ENCODE measurements at regions not wholly inside any gene's neighbourhood (a gene's known extent, or its start where the extent isn't known, plus 50 kb on each side); places are given as distances from the start of the nearest gene placed in this dataset.

DNA sequence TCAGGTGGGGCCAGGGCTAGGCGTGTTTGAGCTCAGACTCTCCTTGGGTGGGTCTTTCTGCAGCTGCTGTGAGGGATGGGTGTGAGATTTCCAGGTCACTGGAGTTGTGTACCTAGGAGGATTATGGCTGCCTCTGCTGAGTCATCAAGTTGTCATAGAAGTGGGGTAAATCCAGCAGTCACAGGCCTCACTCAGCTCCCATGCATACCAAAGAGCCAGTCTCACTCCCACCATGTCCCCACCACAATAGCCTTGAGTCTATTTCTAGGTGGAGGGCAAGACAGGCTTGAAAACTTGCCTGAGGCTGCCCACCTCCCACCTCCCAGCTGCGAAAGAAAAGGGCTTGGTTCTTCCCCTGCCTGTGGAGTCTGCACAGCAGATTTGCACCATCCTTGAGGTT lies 194.0 kb upstream of the PCDH17 start:
- no peak for FAIRE-seq
- no peak for DNase-seq (ENCODE audit: low spot score in 2 of 2)

DNA sequence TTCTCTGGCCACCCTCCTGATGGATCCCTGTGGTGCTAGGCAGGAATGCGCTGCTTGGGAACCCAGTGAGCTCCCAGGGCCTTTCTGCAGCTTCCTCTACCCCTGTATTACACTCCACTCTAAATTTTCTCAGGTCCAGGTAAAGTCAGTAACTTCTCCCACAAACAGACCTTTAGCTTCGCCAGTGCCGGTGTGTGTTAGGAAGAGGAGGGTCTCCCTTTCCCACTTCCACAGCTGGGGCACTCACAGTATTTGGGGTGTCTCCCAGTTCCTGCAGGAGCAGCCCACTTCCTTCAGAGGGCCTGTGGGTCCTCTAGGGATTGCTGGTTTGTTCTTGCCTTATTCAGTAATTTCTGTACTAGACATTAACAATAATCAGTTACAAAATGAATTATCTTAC lies 193.5 kb upstream of the PCDH17 start:
- FAIRE-seq (no peak), DNase-seq (ENCODE audit: low spot score in 2 of 2) (no peak)

DNA sequence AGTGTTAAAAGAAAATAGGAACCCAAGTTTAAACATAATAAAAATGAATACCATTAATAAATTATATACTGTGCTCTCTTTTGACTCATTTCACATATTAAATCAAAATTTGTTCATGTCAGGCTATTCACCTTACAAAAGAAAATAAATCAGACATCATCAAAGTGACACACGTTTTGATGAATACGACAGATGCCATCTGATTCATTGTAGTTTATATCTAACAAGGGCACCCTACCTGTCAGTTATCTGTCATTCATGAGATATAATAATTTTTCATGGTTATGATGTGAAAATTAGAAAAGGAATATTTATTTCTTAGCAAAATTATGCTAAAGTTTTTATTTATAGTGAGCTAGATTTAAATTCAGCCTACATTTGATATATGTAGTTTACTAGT lies 188.1 kb upstream of the PCDH17 start:
- DNase-seq (ENCODE audit: low spot score in 2 of 2) (no peak), FAIRE-seq (no peak)

DNA sequence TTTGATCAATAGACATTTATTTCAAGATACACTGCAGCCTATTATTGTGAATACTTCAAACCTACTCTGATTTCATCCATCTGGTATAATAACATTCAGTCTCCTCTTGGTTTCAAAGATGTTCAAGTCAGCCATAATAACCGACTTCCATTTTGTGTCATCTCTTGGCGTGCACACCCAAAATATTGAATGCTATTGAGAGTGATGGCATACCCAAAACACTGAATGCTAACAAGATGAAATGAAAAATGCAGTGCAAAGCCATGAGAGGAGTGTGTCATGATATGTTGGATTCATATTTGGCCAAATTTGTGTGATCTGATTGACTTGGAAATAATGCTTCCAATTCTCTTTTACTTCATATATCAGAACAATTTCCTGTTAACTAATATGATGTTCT lies 181.2 kb upstream of the PCDH17 start:
- DNase-seq (ENCODE audit: low spot score in 2 of 2) (no peak), FAIRE-seq (no peak)

DNA sequence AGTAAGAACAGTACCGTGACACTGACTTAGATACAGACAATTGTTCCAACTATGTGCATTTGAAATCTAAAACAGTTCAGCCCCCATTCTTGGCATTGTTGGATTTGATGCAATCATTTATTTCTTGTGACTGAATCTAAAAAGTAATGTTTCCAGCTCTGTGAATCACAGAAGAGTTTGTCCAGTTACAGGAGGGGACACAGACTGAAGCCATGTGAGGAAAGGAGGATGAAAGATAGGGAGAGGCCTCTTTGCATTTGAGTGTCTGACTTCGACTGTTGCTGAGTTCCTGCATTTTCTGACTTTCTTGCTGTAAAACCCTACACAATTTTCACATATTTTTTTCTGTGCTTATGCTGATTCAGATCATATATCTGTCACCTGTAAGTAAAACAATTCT lies 179.3 kb upstream of the PCDH17 start:
- DNase-seq (ENCODE audit: low spot score in 2 of 2), result no peak
- FAIRE-seq, result no peak

DNA sequence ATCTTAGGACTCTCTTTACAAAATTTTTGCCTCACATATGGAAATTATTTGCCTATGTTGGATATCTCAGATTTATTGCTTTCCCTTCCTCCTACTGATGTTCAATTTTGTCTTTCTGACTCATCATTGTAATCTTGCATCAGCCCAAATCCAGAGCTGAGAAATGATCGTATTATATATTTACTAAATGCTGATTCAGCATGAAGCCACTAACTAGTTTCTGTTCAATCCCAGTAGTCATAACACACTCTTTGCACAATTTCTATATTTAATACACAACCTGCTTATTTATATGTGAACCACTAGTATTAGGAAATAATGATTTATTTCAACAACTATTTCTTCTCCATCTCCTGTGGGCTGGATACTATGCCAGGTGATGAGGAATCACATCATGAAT lies 161.1 kb upstream of the PCDH17 start:
- DNase-seq (ENCODE audit: low spot score in 2 of 2) (no peak), FAIRE-seq (no peak)

DNA sequence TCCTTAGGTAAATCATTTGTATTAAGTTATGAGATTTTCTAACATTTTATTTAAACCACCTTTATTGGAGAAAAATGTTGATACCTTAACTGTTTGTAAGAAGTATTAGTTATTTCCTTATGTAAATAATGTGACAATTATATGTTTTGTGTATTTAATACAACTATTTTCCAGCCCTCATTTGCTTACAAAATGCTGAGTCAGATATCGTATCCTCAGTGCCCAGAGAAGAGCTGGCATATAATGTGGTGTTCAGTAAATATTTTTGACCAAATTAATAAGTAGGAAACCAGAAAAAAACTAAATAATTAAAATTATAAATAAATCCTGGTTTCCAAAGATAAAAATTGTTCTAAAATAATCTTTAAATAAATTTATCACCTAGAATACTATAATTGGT lies 140.2 kb upstream of the PCDH17 start:
- peak; percentile 21 for FAIRE-seq
- no peak for DNase-seq (ENCODE audit: low spot score in 2 of 2)

DNA sequence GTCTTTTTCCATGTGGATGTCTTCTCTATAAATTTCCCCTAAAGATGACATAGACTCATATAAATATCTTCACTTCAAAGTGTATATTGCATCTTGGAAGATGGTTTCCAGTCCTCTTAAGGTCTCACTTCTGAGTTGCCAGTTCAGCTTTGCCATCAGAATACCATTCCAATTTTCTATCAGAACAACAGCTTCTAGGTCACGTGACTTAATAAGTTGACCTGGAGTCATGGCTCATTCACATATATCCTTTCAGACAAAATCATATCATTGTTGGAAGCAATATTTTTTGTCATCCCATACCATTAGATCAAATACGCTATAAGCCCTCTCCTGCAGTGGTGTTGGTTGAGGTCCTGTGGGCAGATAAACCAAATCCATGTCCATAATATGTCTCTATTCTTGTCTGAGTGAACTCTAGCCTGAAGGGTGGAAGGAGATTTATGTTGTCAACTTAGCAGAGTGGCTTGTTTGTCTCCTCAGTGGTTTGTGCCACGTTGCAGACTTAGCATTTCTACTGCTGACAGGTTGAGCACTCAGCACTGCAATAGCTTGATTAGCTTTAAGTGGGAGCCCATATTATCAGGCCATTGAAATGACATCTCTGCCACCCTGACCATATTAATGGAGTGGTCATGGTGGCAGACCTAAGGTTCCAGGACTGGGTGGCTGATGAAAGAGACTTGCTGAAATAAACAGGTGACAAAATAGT lies 123.6 kb upstream of the PCDH17 start:
- FAIRE-seq, result no peak

DNA sequence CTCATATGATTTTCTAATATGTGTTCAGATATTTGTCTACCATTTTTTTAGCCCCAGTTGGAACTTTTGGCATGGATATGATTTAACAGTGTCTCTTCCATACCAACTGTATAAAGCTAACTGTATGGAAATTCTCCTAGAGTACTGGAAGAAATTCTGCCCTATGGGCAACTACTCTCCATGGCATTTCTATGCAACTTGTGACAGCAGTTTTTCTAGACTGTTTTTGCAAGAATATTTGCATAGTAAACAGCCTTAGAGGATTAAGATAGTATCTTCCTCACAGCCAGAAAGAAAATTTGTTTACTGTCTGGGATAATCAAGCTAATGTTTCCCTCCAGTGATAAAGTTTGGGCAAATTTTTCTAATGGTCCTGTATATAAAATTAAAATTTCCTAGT lies 119.9 kb upstream of the PCDH17 start:
- no peak for FAIRE-seq
- DNase-seq (ENCODE audit: low spot score in 2 of 2), result no peak

More for the DNA sequence above, 123.6 kb upstream of the PCDH17 start:
- no peak for DNase-seq (ENCODE audit: low spot score in 2 of 2)

DNA sequence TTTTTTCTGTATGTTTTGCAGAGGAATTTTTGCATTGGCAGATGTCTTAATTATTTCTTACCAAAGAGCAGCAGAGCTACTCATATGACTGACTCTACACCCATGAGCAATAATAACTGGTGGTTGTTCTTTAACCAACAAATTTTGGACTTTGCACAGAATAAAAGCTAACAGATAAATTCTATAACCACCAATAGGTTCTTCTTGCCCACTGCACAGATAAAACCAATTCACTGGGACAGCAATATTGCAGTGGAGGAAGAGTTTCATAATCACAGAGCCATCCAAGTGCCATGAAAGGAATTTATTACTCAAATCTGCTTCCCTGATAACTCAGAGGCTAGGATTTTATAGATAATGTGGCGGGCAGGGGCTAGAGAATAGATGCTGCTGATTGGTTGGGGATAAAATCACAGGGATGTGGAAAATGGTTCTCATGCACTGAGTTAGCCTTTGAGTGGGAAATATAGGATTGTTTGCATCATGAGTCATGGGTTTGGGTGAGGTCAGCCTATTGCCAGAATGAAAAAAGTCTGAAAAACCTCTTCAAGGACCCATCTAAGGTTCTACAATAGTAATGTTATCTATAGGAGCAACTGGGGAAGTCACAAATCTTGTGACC lies 104.3 kb upstream of the PCDH17 start:
- no peak for DNase-seq (ENCODE audit: low spot score in 2 of 2)
- FAIRE-seq, result no peak

DNA sequence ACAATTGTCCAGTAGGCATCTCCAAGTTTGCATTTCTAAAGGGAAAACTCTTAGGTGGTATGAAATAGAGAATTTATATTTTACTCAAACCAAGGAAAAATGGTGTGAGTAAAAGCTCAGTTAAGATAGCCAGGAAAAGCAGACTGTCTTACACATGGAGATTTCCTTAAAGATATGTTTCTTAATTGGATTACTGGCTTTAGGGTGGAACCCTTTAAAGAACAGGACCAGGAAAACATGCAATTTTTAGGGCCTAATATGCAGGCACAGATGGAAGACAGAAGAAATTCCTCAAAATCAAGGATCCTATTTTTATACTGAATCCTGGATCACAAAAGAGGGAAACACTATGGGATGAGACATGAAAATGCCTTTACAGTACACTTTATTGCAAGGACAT lies 100.3 kb upstream of the PCDH17 start:
- DNase-seq (ENCODE audit: low spot score in 2 of 2) (no peak), FAIRE-seq (no peak)

DNA sequence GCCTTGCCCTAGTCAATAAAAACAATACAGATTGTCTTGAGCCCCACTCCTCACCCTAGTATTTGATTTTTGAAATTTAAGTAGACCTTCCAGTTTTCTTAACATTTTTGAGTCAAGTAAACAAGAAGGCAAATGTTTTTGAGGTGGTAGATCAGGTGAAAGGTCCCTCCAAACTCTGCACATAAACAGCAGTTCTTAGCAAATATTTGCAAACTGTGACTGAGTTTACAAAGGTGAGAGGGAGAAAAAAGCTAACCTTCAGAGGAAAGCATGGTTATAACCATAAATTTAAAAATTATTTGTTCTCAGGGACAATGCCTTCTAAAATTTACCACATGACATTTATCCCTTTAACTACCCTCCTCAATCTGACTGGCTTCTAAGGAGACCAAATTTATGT lies 84.6 kb upstream of the PCDH17 start:
- FAIRE-seq (no peak), DNase-seq (ENCODE audit: low spot score in 2 of 2) (no peak)

DNA sequence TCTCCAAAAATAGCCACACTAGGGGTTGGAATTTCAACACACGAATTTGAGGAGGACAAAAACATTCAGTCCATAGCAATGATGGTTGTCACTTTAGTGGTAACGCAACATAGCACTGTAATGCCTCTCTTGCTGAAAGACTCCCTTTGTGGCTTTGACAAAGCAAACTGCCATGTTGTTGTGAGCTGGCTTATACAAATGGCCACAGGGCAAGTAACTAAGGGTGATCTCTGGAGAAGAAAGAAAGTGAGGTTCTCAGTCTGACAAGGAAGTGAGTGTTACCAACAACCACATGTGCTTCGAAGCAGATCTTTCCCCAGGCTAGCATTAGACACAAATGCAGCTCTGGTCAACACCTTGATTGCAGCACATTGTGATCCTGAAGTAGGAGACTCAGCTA lies 79.1 kb upstream of the PCDH17 start:
- DNase-seq (ENCODE audit: low spot score in 2 of 2), result no peak

DNA sequence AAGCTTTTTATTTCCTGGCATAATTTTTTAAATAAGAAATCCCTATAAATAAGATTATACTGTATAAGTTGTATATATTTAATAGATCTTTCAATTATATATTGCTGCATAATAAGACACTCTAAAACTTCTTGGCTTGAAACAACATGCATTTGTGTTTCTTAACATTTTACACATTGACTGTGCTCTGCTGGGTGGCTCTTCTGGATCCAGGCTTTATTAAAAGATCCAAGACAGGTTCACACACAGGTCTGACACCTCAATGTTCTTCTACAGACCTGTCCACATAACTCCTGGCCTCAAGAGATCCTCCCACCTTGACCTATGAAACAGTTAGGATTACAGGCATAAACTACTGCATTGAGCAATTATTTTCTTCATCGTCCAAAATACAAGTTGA lies 77.6 kb upstream of the PCDH17 start:
- DNase-seq (ENCODE audit: low spot score in 2 of 2), result no peak
- no peak for FAIRE-seq

More for the DNA sequence above, 79.1 kb upstream of the PCDH17 start:
- no peak for FAIRE-seq

DNA sequence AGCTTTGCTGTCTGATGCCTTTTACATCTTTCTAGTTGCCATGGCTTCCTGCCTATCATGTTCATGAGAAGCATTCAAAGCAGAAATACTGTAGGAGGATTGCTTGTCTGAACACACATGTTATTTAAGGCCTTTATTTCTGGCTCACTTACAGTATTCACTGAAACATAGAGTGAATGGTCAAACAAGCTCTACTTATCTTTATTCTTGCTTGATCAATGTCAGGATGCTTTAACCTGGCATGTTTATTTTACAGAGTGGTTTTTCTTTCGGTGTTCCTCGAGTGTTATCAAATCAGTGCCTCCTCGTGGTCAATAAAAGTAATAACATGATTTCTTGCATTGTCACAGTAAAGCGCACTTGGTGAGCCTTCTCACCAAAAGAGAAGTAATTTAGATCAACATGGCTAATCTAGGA lies 73.5 kb upstream of the PCDH17 start:
- FAIRE-seq, result no peak
- no peak for DNase-seq (ENCODE audit: low spot score in 2 of 2)

DNA sequence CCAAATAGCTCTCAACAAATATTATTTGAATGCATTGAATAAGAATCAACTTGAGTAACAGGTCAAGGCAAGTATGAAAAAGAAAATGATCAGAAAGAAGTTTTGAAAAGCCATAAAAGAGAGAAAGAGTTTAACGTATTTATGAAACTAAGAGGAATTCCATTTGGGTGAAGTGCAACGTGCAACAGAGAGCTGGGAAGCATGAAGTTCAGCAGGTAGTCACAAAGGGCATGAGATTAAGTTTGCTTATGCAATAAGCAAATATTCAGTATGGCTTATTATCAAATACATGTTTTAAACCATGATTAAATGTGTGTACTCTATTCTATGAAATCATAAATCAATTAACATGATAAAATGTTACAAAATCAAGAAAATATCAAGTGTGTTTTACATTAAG lies 62.7 kb upstream of the PCDH17 start:
- FAIRE-seq (no peak), DNase-seq (ENCODE audit: low spot score in 2 of 2) (no peak)

DNA sequence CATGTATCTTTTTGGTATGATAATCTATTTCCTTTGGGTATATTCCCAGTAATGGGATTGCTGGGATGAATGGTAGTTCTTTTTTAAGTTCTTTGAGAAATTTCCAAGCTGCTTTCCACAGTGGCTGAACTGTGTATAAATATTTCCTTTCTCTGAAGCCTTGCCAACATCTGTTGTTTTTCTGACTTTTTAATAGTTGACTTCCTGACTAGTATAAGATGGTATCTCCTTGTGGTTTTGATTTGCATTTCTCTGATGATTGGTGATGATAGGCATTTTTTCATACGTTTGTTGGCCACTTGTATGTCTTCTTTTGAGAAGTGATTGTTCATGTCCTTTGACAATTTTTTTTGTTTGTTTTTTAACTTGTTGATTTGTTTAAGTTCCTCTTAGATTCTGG lies 61.6 kb upstream of the PCDH17 start:
- DNase-seq (ENCODE audit: low spot score in 2 of 2) (no peak), FAIRE-seq (no peak)

Data from frontal cortex (tissue), 3 donors.